CD4-positive, alpha-beta memory T cell (primary cell): ENCODE measurements at regions not wholly inside any gene's neighbourhood (a gene's known extent, or its start where the extent isn't known, plus 50 kb on each side); places are given as distances from the start of the nearest gene placed in this dataset.

Experiments
- CTCF ChIA-PET: fragments of 350-600 bp; sonication (Branson Sonifier 250); formaldehyde crosslinking; loops from one replicate; lab custom pipeline; 2021; ENCODE audit warnings: inconsistent platforms; ENCODE audit not compliant: partially characterized antibody; lab: Charles Lee
- POLR2A ChIA-PET: fragments of 350-600 bp; sonication (Branson Sonifier 250); formaldehyde crosslinking; loops from one replicate; lab custom pipeline; 2021; ENCODE audit not compliant: partially characterized antibody; lab: Charles Lee
- DNase-seq, 5 donors: peaks; one replicate each; pipeline versions ENCODE4 v3.0.0 to v3.0.0-alpha.2; 2020 to 2022; ENCODE audit warnings: mixed read lengths in 1 of 5
- H3K27ac ChIP-seq: one replicate; pipeline ENCODE4 v1.7.0; 2013; ENCODE audit warnings: low read depth, low read length
- H3K27me3 ChIP-seq: 2 replicates; pipeline ENCODE4 v1.7.0; 2013; ENCODE audit warnings: mild to moderate bottlenecking, low read length, moderate library complexity; ENCODE audit not compliant: insufficient read depth
- H3K36me3 ChIP-seq: 2 replicates; pipeline ENCODE4 v1.7.0; 2013; ENCODE audit warnings: mild to moderate bottlenecking, low read length, moderate library complexity; ENCODE audit not compliant: insufficient read depth
- H3K4me1 ChIP-seq: 2 replicates; pipeline ENCODE4 v1.7.0; 2013; ENCODE audit warnings: mild to moderate bottlenecking, low read length, moderate library complexity; ENCODE audit not compliant: insufficient read depth
- H3K4me3 ChIP-seq, 2 donors: one replicate each; pipeline ENCODE4 v1.7.0; 2013; ENCODE audit warnings: low read length in 2 of 2, mild to moderate bottlenecking in 1 of 2
- H3K9me3 ChIP-seq, 2 donors: one replicate each; pipeline ENCODE4 v1.7.0; 2013; ENCODE audit warnings: low read length in 2 of 2, control low read depth in 1 of 2; ENCODE audit not compliant: control insufficient read depth in 1 of 2
- H3K27ac Mint-ChIP-seq, 7 donors: one replicate each; pipeline ENCODE4 v1.8.0; 2020 to 2021; ENCODE audit warnings: mixed read lengths in 7 of 7, mild to moderate bottlenecking in 6 of 7, inconsistent platforms in 3 of 7, moderate library complexity in 3 of 7
- H3K27me3 Mint-ChIP-seq, 2 donors: one replicate each; pipeline ENCODE4 v1.8.0; 2020 to 2021; ENCODE audit warnings: mixed read lengths in 2 of 2
- H3K36me3 Mint-ChIP-seq, 2 donors: one replicate each; pipeline ENCODE4 v1.8.0; 2020 to 2021; ENCODE audit warnings: mixed read lengths in 2 of 2, inconsistent platforms in 1 of 2, mild to moderate bottlenecking in 1 of 2
- H3K4me1 Mint-ChIP-seq, 4 donors: one replicate each; pipeline ENCODE4 v1.8.0; 2020 to 2021; ENCODE audit warnings: mixed read lengths in 4 of 4, mild to moderate bottlenecking in 1 of 4
- H3K4me3 Mint-ChIP-seq, 8 donors: one replicate each; pipeline ENCODE4 v1.8.0; 2020 to 2021; ENCODE audit warnings: mixed read lengths in 8 of 8, mild to moderate bottlenecking in 7 of 8, moderate library complexity in 6 of 8, inconsistent platforms in 3 of 8
- H3K9me3 Mint-ChIP-seq, 8 donors: one replicate each; pipeline ENCODE4 v1.8.0; 2020 to 2021; ENCODE audit warnings: mixed read lengths in 8 of 8, mild to moderate bottlenecking in 5 of 8, inconsistent platforms in 3 of 8, moderate library complexity in 1 of 8
- intact Hi-C: fragments of 100-400 bp; cut with micrococcal nuclease; formaldehyde crosslinking; loops from one replicate; pipeline ENCODE4 v1.15.1; 2023

DNA sequence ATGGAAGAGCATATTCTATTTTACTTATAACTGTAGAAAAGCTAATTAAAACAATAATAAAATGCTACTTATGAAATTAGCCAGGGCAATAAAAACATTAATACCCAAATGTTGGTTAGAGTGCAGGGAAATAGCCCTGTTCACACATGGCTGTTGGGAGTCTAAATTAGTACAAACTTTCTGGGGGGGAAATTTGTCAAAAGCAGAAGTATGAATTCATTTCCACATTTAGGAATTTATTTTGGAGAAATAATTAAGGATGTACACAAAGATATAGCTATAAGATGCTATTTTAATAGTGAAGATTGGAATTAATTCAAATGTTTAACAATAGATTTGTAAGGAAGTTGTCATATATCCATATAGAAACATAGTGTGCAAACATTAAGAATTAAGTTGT, 190.5 kb downstream of the SEC61B start:
- Mint-ChIP-seq H3K27ac (no peak overlapping the region), H3K4me1 (no peaks in the 10 kb centered on the region), H3K27me3 (peaks cover 0 to 5% of the 10 kb centered on the region in 2 donors), H3K9me3 (peaks cover 0 to 2% (median 0%) of the 10 kb centered on the region in 8 donors), H3K36me3 (no peaks in the 10 kb centered on the region), H3K4me3 (no peak overlapping the region)
- CTCF ChIA-PET = no interaction called here
- no peaks in the 10 kb centered on the region for H3K4me1 ChIP-seq
- no peak overlapping the region for H3K27ac ChIP-seq
- H3K36me3 ChIP-seq = no peaks in the 10 kb centered on the region
- intact Hi-C loops = no loop called here
- POLR2A ChIA-PET = no interaction called here
- H3K27me3 ChIP-seq = no peaks in the 10 kb centered on the region
- no peak for DNase-seq
- H3K4me3 ChIP-seq = no peak overlapping the region
- no peaks in the 10 kb centered on the region for H3K9me3 ChIP-seq

DNA sequence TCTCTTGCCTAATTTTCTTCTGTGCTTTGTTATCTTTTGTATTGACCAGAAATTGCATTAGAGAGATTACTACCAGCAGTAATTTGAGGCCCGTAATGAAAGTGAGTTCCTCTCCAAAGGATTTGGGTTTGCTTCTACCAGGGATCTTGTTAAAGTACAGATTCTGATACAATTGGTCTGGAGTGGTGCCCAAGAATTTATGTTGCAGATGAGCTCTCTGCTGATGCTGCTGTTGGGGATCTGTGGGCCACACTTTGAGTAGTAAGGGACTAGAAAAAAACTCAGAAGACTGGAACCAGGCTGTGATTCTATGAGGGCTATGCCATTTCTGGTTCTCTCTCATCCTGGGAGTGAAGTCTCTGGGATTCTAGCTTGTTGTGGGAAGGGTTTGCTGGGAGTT, 192.2 kb downstream of the SEC61B start:
- intact Hi-C loops = no loop called here
- H3K4me3 ChIP-seq = no peak overlapping the region
- no peaks in the 10 kb centered on the region for H3K4me1 ChIP-seq
- peaks cover 0 to 2% (median 0%) of the 10 kb centered on the region in 8 donors for H3K9me3 Mint-ChIP-seq
- no peak for DNase-seq
- no peaks in the 10 kb centered on the region for H3K9me3 ChIP-seq
- no peaks in the 10 kb centered on the region for H3K36me3 ChIP-seq
- H3K4me3 Mint-ChIP-seq = no peak overlapping the region
- no peaks in the 10 kb centered on the region for H3K4me1 Mint-ChIP-seq
- POLR2A ChIA-PET = no interaction called here
- H3K27ac ChIP-seq = no peak overlapping the region
- H3K27me3 Mint-ChIP-seq = peaks cover 0 to 5% of the 10 kb centered on the region in 2 donors
- no peak overlapping the region for H3K27ac Mint-ChIP-seq
- H3K36me3 Mint-ChIP-seq = no peaks in the 10 kb centered on the region
- H3K27me3 ChIP-seq = no peaks in the 10 kb centered on the region
- CTCF ChIA-PET = no interaction called here

DNA sequence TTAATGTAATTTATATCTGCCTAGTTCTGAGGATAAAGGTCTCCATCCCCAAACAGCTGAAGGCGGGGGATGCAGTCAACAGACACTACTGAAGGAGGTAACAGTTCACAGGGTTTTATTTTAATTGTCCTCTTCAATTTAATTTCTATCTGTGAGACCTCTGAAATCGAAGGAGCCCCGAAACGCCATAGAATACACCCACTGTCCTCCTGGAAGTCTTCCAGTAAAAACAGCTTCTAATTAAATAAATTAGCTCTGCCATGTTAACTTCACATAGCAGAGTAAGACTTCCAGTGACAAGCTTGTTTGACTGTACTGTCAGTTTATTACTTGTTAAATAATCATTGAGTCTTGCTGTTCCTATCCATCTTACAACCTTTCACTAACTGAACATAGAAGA, 193.5 kb downstream of the SEC61B start:
- Histone ChIP-seq H3K27ac (no peak overlapping the region), H3K9me3 (no peaks in the 10 kb centered on the region), H3K4me3 (no peak overlapping the region), H3K4me1 (no peaks in the 10 kb centered on the region), H3K36me3 (no peaks in the 10 kb centered on the region), H3K27me3 (no peaks in the 10 kb centered on the region)
- no peak overlapping the region for H3K27ac Mint-ChIP-seq
- CTCF ChIA-PET = no interaction called here
- POLR2A ChIA-PET = no interaction called here
- no peak overlapping the region for H3K4me3 Mint-ChIP-seq
- peaks cover 0 to 2% (median 0%) of the 10 kb centered on the region in 8 donors for H3K9me3 Mint-ChIP-seq
- no peaks in the 10 kb centered on the region for H3K36me3 Mint-ChIP-seq
- no peak for DNase-seq
- intact Hi-C loops = no loop called here
- peaks cover 2 to 5% of the 10 kb centered on the region in 2 donors for H3K27me3 Mint-ChIP-seq
- H3K4me1 Mint-ChIP-seq = no peaks in the 10 kb centered on the region

- Histone ChIP-seq H3K27me3 (no peaks in the 10 kb centered on the region), H3K36me3 (no peaks in the 10 kb centered on the region), H3K4me1 (no peaks in the 10 kb centered on the region), H3K4me3 (no peak overlapping the region), H3K9me3 (no peaks in the 10 kb centered on the region), H3K27ac (no peak overlapping the region)
- no peak for DNase-seq
- Mint-ChIP-seq H3K4me3 (no peak overlapping the region), H3K4me1 (no peaks in the 10 kb centered on the region), H3K9me3 (peaks cover 0 to 2% (median 0%) of the 10 kb centered on the region in 8 donors), H3K27me3 (peaks cover 3 to 5% of the 10 kb centered on the region in 2 donors), H3K27ac (no peak overlapping the region), H3K36me3 (no peaks in the 10 kb centered on the region)
- POLR2A ChIA-PET = no interaction called here
- intact Hi-C loops = no loop called here
- CTCF ChIA-PET = no interaction called here
Observed at GRCh38 chr9:99416007-99416406, 193.9 kb downstream of the SEC61B start.

- H3K27ac Mint-ChIP-seq = no peak overlapping the region
- no peaks in the 10 kb centered on the region for H3K27me3 ChIP-seq
- no peak for DNase-seq
- peaks cover 2 to 5% of the 10 kb centered on the region in 2 donors for H3K27me3 Mint-ChIP-seq
- H3K4me3 ChIP-seq = no peak overlapping the region
- no peaks in the 10 kb centered on the region for H3K36me3 Mint-ChIP-seq
- H3K9me3 Mint-ChIP-seq = no peaks in the 10 kb centered on the region
- H3K9me3 ChIP-seq = no peaks in the 10 kb centered on the region
- no peaks in the 10 kb centered on the region for H3K4me1 Mint-ChIP-seq
- H3K27ac ChIP-seq = no peak overlapping the region
- CTCF ChIA-PET = no interaction called here
- no peaks in the 10 kb centered on the region for H3K4me1 ChIP-seq
- intact Hi-C loops = no loop called here
- H3K4me3 Mint-ChIP-seq = no peak overlapping the region
- POLR2A ChIA-PET = no interaction called here
- H3K36me3 ChIP-seq = no peaks in the 10 kb centered on the region
Observed at GRCh38 chr9:99419070-99419469, 197.0 kb downstream of the SEC61B start.

- no peaks in the 10 kb centered on the region for H3K27me3 ChIP-seq
- CTCF ChIA-PET = no interaction called here
Observed at GRCh38 chr9:99421369-99421768, 199.3 kb downstream of the SEC61B start.

GRCh38 chr9:99425124-99425523, 203.0 kb downstream of the SEC61B start:
- H3K36me3 ChIP-seq = no peaks in the 10 kb centered on the region
- no peaks in the 10 kb centered on the region for H3K27me3 ChIP-seq
- H3K27ac ChIP-seq = no peak overlapping the region
- no peak for DNase-seq
- Mint-ChIP-seq H3K27me3 (peaks cover 13 to 14% of the 10 kb centered on the region in 2 donors), H3K36me3 (no peaks in the 10 kb centered on the region), H3K27ac (no peak overlapping the region), H3K4me1 (no peaks in the 10 kb centered on the region), H3K4me3 (no peak overlapping the region), H3K9me3 (peaks cover 0 to 6% (median 0%) of the 10 kb centered on the region in 8 donors)
- intact Hi-C loops = no loop called here
- POLR2A ChIA-PET = no interaction called here
- no peaks in the 10 kb centered on the region for H3K9me3 ChIP-seq
- no peak overlapping the region for H3K4me3 ChIP-seq
- H3K4me1 ChIP-seq = no peaks in the 10 kb centered on the region
- CTCF ChIA-PET = no interaction called here

More at GRCh38 chr9:99421369-99421768, 199.3 kb downstream of the SEC61B start:
- peaks cover 9 to 11% of the 10 kb centered on the region in 2 donors for H3K27me3 Mint-ChIP-seq
- Histone ChIP-seq H3K4me1 (no peaks in the 10 kb centered on the region), H3K27ac (no peak overlapping the region), H3K4me3 (no peak overlapping the region), H3K9me3 (no peaks in the 10 kb centered on the region), H3K36me3 (no peaks in the 10 kb centered on the region)
- H3K27ac Mint-ChIP-seq = no peak overlapping the region
- H3K9me3 Mint-ChIP-seq = no peaks in the 10 kb centered on the region
- H3K4me3 Mint-ChIP-seq = no peak overlapping the region
- intact Hi-C loops = no loop called here
- DNase-seq = no peak
- no peaks in the 10 kb centered on the region for H3K4me1 Mint-ChIP-seq
- POLR2A ChIA-PET = no interaction called here
- H3K36me3 Mint-ChIP-seq = no peaks in the 10 kb centered on the region
